HK-2 (cell line): ENCODE measurements at regions not wholly inside any gene's neighbourhood (a gene's known extent, or its start where the extent isn't known, plus 50 kb on each side); places are given as distances from the start of the nearest gene placed in this dataset.
A peak's percentile ranks its signal among the peaks of the same experiment; 100 is the strongest.

Experiments used
- DNase-seq: peaks from one replicate; pipeline ENCODE4 v3.0.0-alpha.2; 2018; ENCODE audit not compliant: unreplicated experiment

DNA sequence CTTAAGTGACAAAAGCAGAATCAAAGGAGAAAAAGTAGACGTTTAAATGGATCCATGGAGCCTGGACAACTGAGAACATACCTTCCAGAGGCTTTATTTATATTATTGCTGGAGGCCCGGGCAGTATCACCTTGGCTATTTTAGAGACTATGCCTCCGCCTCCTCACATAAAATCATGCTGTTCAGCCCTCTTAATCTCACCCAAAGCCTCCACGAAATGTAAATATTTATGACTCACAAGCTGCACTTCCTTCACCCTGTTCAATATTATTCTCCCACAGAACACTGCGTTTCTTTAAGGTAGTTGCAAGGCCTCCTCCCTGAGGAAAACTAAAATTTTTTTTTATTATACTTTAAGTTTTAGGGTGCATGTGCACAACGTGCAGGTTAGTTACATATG lies 478.6 kb upstream of the ACVR2A start:
- DNase-seq: no peak

- no peak for DNase-seq
These were observed 479.2 kb upstream of the ACVR2A start for GRCh38 chr2:147365622-147366021.

DNA sequence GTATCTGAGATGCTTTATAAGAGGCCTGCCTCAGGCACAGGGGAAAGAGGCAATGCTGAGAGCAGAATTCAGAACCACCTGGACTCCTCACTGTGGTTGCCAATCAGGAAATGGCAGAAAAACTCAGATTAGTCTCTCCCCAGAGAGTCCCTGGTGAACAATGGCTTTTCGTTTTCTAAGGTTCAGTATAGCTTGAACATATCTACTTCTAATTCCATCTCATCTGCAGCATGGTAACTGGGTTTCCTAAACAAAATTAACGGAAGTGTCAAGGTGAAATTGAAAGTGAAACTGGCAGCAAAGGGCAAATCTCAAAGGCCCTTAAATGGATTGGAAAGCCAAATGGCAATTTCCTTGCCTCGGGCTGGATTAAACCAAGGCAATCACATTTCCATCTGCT lies 480.2 kb upstream of the ACVR2A start:
- DNase-seq: no peak

- DNase-seq: no peak
These were observed 481.6 kb upstream of the ACVR2A start for GRCh38 chr2:147363181-147363580.

GRCh38 chr2:147358375-147358774 lies 486.5 kb upstream of the ACVR2A start:
- DNase-seq: no peak

GRCh38 chr2:147356157-147356556 lies 488.7 kb upstream of the ACVR2A start:
- no peak for DNase-seq

- DNase-seq: no peak
These were observed 489.1 kb upstream of the ACVR2A start for GRCh38 chr2:147355706-147356105.

DNA sequence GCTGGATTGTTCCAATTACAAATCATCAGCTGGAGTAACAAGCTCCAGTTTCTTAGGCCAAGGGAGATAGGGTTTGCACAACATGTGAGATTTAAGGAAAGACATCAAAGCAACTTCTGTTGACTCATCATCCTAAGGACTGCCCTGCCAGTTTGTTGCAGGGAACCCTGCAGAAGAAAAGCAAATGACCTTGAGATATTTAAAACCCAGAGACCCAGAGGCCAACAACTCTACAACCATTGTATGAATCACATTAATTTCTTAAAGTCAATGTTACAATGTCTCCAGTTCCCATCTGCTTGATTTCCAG lies 491.8 kb upstream of the ACVR2A start:
- no peak for DNase-seq

DNA sequence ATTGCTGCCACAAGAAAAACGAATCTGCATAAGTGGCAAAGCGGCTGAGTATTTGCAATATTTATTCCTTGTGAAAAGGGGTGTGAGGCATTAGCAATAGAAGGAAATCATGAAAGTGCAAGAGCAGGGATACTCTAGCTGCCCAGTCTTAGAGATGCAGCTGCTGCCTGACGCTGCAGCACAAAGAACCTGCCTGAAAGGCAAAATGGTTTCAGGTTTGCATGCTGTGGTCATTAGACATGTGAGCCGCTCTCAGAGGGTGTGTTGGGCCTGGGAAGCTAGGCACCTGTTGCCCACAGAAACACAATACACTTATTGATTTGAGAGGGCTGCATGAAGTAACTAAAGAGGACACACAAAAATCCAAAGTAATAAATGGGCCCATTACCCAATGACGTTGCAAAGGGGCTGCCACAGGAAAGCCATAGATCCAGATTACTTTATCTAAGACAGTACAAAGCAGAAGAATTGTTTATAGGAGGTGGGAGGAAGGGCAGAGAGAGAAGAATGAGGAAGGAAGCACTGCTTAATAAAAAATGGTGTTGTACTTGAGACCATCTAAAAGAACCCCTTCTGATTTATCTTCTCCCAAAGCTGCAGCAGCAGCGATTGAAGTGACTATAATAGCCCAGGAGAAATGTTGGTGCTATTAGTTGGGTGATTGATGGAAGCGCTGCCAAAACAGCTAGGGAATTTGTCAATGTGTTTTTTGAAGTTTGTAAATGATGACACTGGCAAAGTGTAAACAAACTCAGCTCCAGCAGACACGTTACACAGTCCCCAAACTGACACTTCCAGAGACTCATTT lies 492.4 kb upstream of the ACVR2A start:
- no peak for DNase-seq

DNA sequence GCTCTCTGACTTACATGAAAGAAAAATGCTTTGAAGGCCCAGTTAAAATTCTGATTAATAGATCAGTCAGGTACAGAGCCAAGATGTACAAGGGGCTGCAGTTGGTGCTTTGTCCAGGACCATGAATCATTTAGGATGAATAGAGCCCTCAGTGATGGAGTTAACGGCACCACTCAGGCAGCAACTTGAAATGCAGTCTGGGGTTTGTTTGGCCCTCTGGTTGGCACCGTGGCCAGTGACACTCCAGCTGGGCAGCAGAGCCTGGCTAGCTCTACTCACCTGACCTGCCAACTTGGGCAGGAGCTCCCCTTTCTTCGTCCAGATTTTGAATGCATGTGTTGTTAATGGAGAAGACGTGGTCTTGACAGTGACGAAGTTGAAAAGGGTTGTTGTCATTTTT lies 493.0 kb upstream of the ACVR2A start:
- no peak for DNase-seq

DNA sequence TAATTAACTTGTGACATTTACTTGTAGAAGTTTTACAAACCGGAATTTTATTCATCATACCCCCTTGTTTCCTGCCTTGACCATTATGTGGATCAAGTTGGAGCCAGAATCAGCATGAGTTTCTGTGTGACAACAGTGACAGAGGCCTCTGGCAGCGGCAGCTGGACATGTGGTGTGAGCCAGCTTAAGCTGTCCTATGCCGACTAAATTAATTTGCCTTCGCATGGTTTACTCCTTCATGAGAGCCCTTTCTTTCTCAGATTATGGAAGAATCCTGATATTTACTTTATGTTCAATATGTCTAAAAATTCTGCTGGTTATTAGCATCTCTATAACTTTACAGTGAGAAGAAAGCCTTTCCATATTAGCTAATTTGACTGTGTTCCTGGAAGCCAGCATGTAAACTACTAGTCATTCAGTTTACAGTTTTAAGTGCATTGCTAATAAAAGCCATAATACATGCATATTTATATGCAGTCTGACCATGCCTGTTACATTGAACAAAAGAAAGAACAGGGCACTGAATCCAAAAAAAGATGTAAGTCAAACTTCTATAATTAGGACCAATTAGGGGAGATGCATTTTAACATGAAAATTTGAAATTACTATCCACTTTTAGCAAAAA lies 495.8 kb upstream of the ACVR2A start:
- DNase-seq: no peak

GRCh38 chr2:147346142-147346541 lies 498.7 kb upstream of the ACVR2A start:
- DNase-seq: no peak

DNA sequence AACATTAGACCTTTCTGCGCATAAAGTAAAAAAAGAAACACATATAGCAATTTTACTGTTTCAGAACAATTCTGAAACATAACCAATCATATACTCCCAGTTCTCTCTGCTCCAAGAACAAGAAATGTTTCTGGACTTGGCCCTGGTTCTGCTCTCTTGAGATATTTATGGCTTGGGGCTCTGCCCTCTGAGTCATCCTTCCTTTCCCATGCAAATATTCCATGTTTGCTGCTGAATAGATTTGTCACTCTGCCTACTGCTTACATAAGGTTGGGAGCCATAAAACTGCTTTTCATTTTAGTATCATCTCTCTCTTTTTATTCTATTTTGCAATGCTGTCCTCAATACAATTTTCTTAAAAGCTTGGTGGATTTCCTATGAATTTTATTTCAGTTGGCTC lies 499.6 kb upstream of the ACVR2A start:
- no peak for DNase-seq

DNA sequence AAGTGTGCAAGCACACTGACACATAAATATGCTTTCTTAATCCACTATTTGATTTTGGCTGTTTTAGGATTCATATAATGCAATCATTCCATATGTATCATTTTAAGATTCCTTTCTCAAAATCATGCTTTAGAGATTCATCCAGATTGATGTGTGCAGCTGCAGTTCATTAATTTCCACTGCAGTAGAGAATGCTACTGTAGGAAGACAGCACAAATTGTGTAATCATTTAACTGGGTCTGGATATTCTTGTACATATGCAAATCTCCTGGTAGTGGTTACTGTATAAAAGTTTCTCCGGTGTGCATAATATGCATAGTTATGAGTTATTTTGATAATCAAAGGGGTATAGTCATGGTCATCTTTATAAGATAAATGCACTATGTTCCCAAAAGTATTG lies 502.5 kb upstream of the ACVR2A start:
- DNase-seq: no peak

- DNase-seq: peak; percentile 5
These were observed 512.9 kb upstream of the ACVR2A start for GRCh38 chr2:147331790-147332419.

GRCh38 chr2:147330925-147331324 lies 513.9 kb upstream of the ACVR2A start:
- DNase-seq: no peak

GRCh38 chr2:147327613-147328012 lies 517.2 kb upstream of the ACVR2A start:
- DNase-seq: no peak

DNA sequence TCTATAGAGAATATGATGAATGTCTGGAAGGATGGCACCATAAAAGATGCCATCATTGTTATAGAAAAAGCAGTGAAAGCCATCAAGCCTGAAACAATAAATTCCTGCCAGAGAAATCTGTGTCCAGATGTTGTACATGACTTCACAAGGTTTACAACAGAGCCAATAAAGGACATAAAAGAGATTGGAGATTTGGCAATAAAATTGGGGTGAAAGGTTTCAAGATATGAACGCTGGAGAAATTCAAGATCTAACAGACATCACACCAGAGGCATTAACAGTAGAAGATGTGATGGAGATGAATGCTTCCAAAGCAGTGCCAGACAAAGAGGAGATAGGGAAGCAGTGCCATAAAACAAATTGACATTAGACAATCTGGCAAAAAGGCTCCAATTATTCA lies 518.8 kb upstream of the ACVR2A start:
- DNase-seq: no peak

GRCh38 chr2:147320146-147320545 lies 524.7 kb upstream of the ACVR2A start:
- no peak for DNase-seq

DNA sequence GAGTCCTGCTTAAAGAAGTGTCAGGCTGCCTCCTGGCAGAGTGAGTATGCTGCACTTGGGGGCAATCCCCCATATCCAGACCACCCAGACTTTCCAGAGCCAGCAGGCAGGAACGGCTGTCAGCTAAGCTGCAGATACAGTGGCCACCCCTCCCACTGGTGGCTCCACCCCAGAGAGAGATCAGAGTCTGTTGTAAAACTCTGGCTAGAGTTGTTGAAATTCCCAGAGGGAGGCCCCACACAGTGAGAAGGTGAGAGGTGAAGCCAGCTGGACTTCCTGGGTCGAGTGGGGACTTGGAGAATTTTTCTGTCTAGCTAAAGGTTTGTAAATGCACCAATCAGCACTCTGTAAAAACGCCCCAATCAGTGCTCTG lies 533.8 kb upstream of the ACVR2A start:
- DNase-seq: no peak

DNA sequence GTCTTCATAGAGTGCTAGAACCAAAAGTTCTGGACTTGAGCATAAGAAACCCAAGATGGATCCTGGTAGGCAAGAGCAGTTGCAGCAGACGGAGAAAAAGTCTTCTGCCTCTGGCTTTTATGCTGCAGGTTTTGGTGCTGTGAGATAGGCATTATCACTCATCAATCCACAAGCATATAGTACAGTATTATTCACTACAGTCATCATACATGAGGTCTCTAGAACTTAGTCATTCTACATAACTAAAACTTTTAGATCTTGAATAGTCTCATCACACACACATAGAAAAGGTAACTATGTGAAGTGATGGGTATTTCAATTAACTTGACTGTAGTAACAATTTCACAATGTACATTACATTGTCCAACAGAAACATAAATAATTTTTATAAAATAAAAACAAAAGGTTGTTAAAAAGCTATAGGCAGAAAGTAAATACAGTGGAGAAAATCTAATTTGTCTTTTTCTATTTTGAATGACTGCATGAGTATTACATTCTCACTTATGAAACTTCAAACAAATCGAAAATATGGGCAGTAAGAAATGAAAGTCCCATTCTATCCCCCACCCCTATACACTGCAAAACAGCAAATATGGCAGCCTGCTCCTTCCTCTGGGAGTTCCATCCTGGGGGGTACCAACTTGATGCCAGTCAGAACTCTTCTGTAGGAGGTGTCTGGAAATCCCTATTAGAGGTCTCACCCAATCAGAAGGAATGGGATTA lies 534.3 kb upstream of the ACVR2A start:
- no peak for DNase-seq

- no peak for DNase-seq
These were observed 547.0 kb upstream of the ACVR2A start for GRCh38 chr2:147297820-147298219.
